Skeletal muscle tissue (tissue), 3 donors: ENCODE measurements at regions not wholly inside any gene's neighbourhood (a gene's known extent, or its start where the extent isn't known, plus 50 kb on each side); places are given as distances from the start of the nearest gene placed in this dataset.

Experiments
- H3K27ac ChIP-seq: one replicate; pipeline ENCODE4 v1.7.0; 2013; ENCODE audit warnings: mild to moderate bottlenecking, low read depth, low read length, inconsistent platforms
- H3K27me3 ChIP-seq, 3 donors: one replicate each; pipeline ENCODE4 v1.7.0; 2013; ENCODE audit warnings: low read length in 3 of 3; ENCODE audit not compliant: control insufficient read depth in 3 of 3, insufficient read depth in 3 of 3
- H3K36me3 ChIP-seq, 3 donors: one replicate each; pipeline ENCODE4 v1.7.0; 2013; ENCODE audit warnings: low read length in 3 of 3; ENCODE audit not compliant: control insufficient read depth in 3 of 3, insufficient read depth in 3 of 3
- H3K4me1 ChIP-seq, 3 donors: one replicate each; pipeline ENCODE4 v1.7.0; 2013; ENCODE audit warnings: low read length in 3 of 3, mild to moderate bottlenecking in 3 of 3; ENCODE audit not compliant: control insufficient read depth in 3 of 3, insufficient read depth in 3 of 3
- H3K4me3 ChIP-seq, 3 donors: one replicate each; pipeline ENCODE4 v1.7.0; 2013; ENCODE audit warnings: low read length in 3 of 3
- H3K9ac ChIP-seq, 3 donors: one replicate each; pipeline ENCODE4 v1.7.0; 2013; ENCODE audit warnings: low read length in 3 of 3, mild to moderate bottlenecking in 3 of 3, moderate library complexity in 2 of 3, low read depth in 1 of 3
- H3K9me3 ChIP-seq, 3 donors: one replicate each; pipeline ENCODE4 v1.7.0; 2013; ENCODE audit warnings: low read length in 3 of 3; ENCODE audit not compliant: control insufficient read depth in 3 of 3
- donor health status: Osteomylitis.

DNA sequence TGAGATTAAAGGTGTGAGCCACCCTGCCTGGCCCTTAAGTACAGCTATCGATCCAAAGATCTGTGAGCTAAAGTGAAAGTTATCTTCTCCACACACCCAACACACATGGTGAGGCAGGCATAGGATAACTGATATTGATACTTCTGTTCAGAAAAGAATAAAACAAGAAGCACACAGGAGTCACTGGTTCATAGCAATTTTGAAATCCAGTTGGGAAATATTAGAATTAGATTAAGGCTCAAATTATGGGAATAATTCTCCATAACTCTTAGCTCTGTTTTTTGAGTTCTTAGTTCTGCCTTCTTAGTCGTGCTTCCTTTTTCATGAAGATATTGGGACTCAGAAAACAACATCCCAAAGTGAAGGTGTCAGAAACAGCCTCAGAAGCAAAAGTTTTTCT is 186.0 kb upstream of the PLXNC1 start:
- H3K9me3 ChIP-seq: no peaks in the 10 kb centered on the region
- H3K36me3 ChIP-seq: no peaks in the 10 kb centered on the region

DNA sequence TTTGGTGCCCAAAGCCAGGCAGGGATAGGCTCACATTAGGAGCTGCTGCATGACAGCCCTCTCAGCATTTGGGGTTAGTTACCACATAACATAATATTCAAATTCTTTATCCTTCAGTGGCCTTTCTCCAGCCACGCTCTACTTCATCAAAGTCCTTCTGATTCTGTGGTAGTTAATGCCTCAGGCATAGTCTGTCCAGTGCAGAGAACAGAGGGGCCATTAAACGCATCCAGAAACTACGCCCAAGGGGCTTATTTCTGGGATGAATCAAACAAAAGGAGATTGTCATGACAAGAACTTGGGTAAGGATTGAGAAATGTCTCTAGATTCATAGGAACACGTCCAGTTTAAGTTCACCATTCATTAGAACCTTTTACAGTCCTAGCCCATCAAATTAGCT is 183.4 kb upstream of the PLXNC1 start:
- Histone ChIP-seq H3K27me3 (no peaks in the 10 kb centered on the region), H3K27ac (no peak overlapping the region), H3K4me1 (no peaks in the 10 kb centered on the region), H3K36me3 (no peaks in the 10 kb centered on the region), H3K9ac (no peak overlapping the region), H3K4me3 (no peak overlapping the region), H3K9me3 (no peaks in the 10 kb centered on the region)

More for the DNA sequence above, 186.0 kb upstream of the PLXNC1 start:
- H3K4me3 ChIP-seq: no peak overlapping the region
- H3K27me3 ChIP-seq: no peaks in the 10 kb centered on the region
- no peak overlapping the region for H3K9ac ChIP-seq
- no peaks in the 10 kb centered on the region for H3K4me1 ChIP-seq
- H3K27ac ChIP-seq: no peak overlapping the region

DNA sequence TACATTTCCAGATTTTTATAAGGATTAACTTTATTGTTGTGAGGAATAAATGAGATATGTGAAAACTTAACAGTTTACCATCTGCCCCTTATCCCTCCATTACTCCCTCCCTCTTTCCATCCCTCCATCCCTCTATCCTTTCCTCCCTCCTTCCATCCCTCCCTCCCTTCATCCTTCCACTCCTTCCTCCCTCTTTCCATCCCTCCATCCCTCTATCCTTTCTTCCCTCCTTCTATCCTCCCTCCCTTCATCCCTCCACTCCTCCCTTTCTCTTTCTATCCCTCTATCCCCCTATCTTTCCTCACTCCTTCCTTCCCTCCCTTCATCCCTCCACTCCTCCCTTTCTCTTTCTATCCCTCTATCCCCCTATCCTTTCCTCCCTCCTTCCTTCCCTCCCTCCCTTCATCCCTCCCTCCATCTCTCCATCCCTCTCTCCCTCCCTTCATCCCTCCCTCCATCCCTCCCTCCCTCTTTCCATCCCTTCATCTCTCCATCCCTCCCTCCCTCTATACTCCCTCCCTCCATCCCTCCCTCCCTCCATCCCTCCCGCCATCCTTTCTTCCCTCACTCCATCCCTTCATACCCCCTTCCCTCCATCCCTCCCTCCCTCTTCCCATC is 181.8 kb upstream of the PLXNC1 start:
- H3K9ac ChIP-seq: no peak overlapping the region

DNA sequence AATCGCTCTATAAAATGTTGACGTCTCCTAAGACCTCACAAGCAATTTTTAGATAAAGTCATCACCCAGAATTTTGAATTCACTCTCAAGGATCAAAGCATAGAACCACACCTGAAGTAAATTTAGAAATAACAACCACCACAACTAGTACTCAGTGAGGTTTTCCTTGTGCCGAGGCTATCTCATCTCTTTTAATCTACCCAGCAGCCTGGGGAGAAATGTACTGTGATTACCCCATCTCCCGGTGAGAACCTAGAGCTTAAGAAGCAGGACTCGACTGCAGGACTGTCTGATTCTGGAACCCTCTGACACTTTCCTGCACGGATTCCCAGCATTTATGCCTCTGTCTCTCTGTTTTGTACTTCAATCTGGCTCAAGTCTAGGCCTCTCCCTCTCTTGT is 180.9 kb upstream of the PLXNC1 start:
- Histone ChIP-seq H3K27ac (no peak overlapping the region), H3K36me3 (no peaks in the 10 kb centered on the region), H3K27me3 (no peaks in the 10 kb centered on the region), H3K4me1 (peaks cover 0 to 2% (median 0%) of the 10 kb centered on the region in 3 donors), H3K9ac (no peak overlapping the region), H3K9me3 (no peaks in the 10 kb centered on the region), H3K4me3 (no peak overlapping the region)

More for the DNA sequence above, 181.8 kb upstream of the PLXNC1 start:
- Histone ChIP-seq H3K36me3 (no peaks in the 10 kb centered on the region), H3K27me3 (no peaks in the 10 kb centered on the region), H3K27ac (no peak overlapping the region), H3K4me3 (no peak overlapping the region), H3K4me1 (no peaks in the 10 kb centered on the region), H3K9me3 (no peaks in the 10 kb centered on the region)

DNA sequence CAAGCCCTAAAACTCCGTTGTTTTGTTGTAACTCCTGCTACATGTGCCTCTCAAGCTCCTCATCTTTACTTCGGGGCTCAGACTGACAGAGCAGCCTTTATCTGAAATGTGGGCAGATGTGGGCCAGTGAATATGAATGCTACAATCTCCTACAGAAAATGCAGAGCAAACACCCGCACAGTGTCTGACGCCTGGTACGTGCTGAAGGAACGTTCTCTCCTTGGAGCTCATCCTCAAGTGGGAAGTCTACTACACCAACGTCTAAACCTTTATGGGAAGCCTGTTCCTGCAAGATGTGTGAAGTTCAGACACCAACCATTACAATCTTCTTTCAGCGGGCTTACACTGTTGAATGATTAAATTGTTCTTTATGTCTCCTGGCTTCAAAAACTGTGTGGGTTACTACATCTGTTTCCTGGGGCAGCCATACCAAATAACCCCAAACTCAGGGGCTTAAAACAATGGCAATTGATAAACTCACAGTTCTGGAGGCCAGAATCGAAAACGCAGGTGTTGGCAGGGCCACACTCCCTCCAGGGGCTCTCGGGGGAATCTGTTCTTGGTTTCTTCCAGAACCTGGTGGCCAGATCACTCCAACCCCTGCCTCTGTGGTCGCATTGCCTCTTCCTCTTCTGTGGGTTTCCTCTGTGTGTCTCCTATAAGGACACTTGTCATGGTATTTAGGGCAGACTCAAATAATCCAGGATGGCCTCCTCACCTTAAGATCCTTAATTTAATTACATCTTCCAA is 179.7 kb upstream of the PLXNC1 start:
- Histone ChIP-seq H3K27me3 (no peaks in the 10 kb centered on the region), H3K9me3 (no peaks in the 10 kb centered on the region), H3K36me3 (no peaks in the 10 kb centered on the region), H3K27ac (no peak overlapping the region), H3K9ac (no peak overlapping the region), H3K4me3 (no peak overlapping the region), H3K4me1 (peaks cover 3 to 14% (median 12%) of the 10 kb centered on the region in 3 donors)

DNA sequence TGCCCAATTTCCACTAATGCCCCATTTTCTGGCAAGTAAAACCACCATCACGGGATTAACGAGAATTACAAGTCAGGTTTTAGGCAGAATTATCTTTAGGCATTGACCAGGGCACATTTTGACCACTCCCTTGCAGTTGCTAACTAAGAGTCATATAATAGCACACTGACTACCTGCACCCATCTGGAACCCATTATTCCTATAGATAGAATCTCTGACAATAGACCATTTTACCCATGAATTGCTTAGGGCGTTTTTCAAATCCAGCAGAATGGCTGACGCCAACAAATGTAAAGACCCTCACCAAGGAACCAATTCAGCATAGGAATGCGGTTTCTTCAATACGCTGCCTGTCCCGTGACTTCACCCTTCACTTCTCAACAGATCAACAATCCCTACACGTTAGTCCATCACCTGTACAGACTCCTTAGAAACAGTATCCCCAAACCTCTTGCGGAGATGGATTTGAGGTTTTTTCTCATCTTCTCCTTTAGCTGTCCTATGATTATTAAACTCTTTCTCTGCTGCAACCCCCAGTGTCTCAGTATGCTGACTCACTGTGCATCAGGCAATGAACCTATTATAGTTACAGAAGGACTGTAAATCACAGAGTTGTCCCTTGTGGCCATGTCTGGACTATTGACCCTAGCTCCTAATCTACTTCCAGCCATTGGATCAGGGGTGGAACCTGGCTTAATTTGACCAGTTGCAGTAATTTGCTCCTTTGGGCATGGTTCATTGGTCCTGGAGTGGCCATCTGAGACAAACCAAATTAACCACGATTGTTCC is 177.3 kb upstream of the PLXNC1 start:
- Histone ChIP-seq H3K4me1 (peaks cover 16 to 26% (median 25%) of the 10 kb centered on the region in 3 donors), H3K9ac (no peak overlapping the region), H3K36me3 (no peaks in the 10 kb centered on the region), H3K27me3 (no peaks in the 10 kb centered on the region), H3K27ac (no peak overlapping the region), H3K4me3 (no peak overlapping the region), H3K9me3 (no peaks in the 10 kb centered on the region)

DNA sequence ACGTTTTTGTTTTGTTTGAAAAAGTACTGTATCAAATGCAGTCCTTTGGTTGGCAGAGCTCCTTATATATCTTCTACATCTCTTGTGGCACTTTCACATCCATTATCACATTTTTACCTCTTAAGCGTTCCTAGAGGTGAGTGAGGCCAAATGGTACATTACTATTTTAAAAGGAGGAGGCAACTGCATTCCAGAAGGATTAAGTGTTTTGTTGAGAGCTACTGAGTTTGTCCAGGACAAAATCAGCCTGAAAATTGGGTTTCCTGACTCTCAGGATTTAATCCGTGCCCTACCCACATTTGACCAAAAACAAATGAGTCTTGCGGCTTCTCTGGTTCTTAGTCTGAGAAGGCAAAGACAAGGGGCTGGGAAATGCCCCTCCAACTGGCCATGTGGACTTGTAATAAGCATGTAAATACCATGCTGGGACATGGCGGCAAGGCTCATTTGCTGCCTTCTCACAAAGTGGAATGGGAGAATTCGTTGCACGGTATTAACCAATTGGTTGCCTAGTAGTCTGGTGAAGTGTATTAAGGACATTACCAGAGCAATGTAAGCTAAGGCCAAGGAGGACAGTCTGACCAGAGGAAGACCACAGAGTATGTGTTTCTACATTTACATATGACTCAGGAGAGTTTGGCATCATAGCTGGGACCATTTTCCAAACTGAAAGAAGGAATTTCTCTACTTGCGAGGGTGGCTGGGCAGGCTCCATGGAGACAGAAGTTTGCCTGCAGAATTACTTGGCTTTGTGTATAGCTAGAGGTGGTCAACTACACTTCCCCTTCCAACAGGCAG is 175.8 kb upstream of the PLXNC1 start:
- Histone ChIP-seq H3K9ac (no peak overlapping the region), H3K9me3 (no peaks in the 10 kb centered on the region), H3K27ac (no peak overlapping the region), H3K4me3 (no peak overlapping the region), H3K4me1 (peaks cover 16 to 26% (median 25%) of the 10 kb centered on the region in 3 donors), H3K36me3 (no peaks in the 10 kb centered on the region), H3K27me3 (no peaks in the 10 kb centered on the region)

DNA sequence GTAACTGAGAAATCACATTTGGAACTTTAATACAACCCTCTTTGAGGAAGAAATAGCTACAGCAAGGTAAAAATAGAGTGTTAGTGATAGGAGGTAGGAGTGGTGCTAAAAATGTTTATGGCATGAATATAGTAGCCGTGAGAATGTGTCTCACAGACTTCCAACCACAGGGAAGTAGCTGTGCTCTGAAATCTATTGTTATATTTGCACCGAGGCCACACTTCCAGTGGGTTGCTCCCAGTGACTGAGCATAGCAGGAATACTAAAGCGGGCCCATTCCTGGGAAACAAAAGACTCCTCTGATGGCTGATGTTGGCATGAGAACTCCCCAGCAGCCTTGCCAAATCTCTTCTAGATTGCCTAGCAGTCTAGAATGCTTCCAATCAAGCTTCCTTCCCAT is 174.1 kb upstream of the PLXNC1 start:
- Histone ChIP-seq H3K4me3 (no peak overlapping the region), H3K4me1 (peaks cover 16 to 26% (median 25%) of the 10 kb centered on the region in 3 donors), H3K36me3 (no peaks in the 10 kb centered on the region), H3K9ac (no peak overlapping the region), H3K9me3 (no peaks in the 10 kb centered on the region), H3K27ac (peak overlapping the region; percentile 54), H3K27me3 (no peaks in the 10 kb centered on the region)

DNA sequence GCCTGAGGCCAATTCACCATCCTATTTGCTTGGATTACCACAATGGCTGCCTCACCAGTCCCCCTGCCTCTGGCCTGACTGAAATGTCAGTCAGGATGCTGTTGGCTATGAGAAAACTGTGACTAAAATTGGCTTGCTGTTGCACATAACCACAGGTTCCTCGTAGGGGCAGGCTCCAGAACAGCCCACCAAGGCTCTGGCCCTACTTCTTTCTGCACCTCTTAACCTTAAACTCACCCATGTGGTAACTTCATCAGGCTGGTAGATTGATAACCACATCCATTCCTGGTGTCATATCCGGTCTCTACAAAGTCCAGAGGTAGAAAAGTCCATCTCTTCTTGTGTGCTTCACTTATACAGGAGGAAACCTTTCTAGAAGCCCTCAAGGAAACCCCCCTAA is 172.4 kb upstream of the PLXNC1 start:
- Histone ChIP-seq H3K4me1 (peaks cover 16 to 26% (median 25%) of the 10 kb centered on the region in 3 donors), H3K27me3 (no peaks in the 10 kb centered on the region), H3K36me3 (no peaks in the 10 kb centered on the region), H3K9ac (no peak overlapping the region), H3K9me3 (no peaks in the 10 kb centered on the region), H3K27ac (no peak overlapping the region), H3K4me3 (no peak overlapping the region)
